SK-N-SH (cell line): ENCODE measurements at regions not wholly inside any gene's neighbourhood (a gene's known extent, or its start where the extent isn't known, plus 50 kb on each side); places are given as distances from the start of the nearest gene placed in this dataset.

Experiments
- CTCF ChIA-PET: fragments of 300-600, 350-600 bp; formaldehyde crosslinking; extraction: SDS; loops from one replicate; lab custom pipeline; 2021; lab: Yijun Ruan, JAX
- POLR2A ChIA-PET: fragments of 350-600 bp; sonication (Branson Sonifier 250); formaldehyde crosslinking; extraction: SDS; loops from one replicate; lab custom pipeline; 2020; ENCODE audit warnings: antibody characterized with exemption, inconsistent platforms; lab: Yijun Ruan, JAX
- DNase-seq: peaks from one replicate; pipeline ENCODE4 v3.0.0; 2012
- H2AFZ ChIP-seq: fragments of 200-600 bp; sonication (generic); 2 replicates; pipeline ENCODE4 v1.8.1; 2016; ENCODE audit warnings: antibody characterized with exemption, mild to moderate bottlenecking, low read depth
- H3F3A ChIP-seq: fragments of 200-600 bp; sonication (generic); replicated peaks from 2 replicates; pipeline ENCODE3; 2016; ENCODE audit warnings: antibody characterized with exemption, mild to moderate bottlenecking; ENCODE audit not compliant: insufficient read depth
- H3K27ac ChIP-seq, 2 experiments: fragments of 200-500 bp in 1 of 2; fragments of 200-600 bp in 1 of 2; sonication (Bioruptor generic) in 1 of 2; sonication (generic), shearing (Covaris generic) in 1 of 2; 2 replicates each; pipeline versions ENCODE4 v1.5.1 to v1.6.1; 2014 to 2016; ENCODE audit warnings: low read depth in 2 of 2, inconsistent platforms in 1 of 2, low read length in 1 of 2, mild to moderate bottlenecking in 1 of 2, mixed read lengths in 1 of 2
- H3K27me3 ChIP-seq: fragments of 200-600 bp; sonication (generic), shearing (Covaris generic); 2 replicates; pipeline ENCODE4 v1.6.1; 2016; ENCODE audit warnings: mixed run types; ENCODE audit not compliant: insufficient read depth
- H3K36me3 ChIP-seq, 2 experiments: fragments of 200-500 bp in 1 of 2; fragments of 200-600 bp in 1 of 2; sonication (Bioruptor generic) in 1 of 2; sonication (generic) in 1 of 2; replicated peaks in 1 of 2; 2 replicates each; pipeline versions ENCODE3 to v1.5.1; 2014 to 2016; ENCODE audit warnings: low read length in 1 of 2, mild to moderate bottlenecking in 1 of 2; ENCODE audit not compliant: insufficient read depth in 2 of 2, control insufficient read depth in 1 of 2
- H3K4me1 ChIP-seq, 2 experiments: fragments of 200-500 bp in 1 of 2; fragments of 200-600 bp in 1 of 2; sonication (Bioruptor generic) in 1 of 2; sonication (generic), shearing (Covaris generic) in 1 of 2; 2 replicates each; pipeline versions ENCODE4 v1.5.1 to v1.6.1; 2014 to 2016; ENCODE audit warnings: low read depth in 1 of 2, low read length in 1 of 2, mixed run types in 1 of 2; ENCODE audit not compliant: insufficient read depth in 2 of 2, control insufficient read depth in 1 of 2
- H3K4me2 ChIP-seq: fragments of 200-600 bp; sonication (generic), shearing (Covaris generic); 2 replicates; pipeline ENCODE4 v1.6.1; 2017; ENCODE audit warnings: mixed run types
- H3K4me3 ChIP-seq, 2 experiments: fragments of 200-500 bp in 1 of 2; fragments of 200-600 bp in 1 of 2; sonication (Bioruptor generic) in 1 of 2; sonication (generic), shearing (Covaris generic) in 1 of 2; 2 replicates each; pipeline versions ENCODE4 v1.5.1 to v1.8.1; 2014 to 2016; ENCODE audit warnings: low read depth in 2 of 2, inconsistent platforms in 1 of 2, low read length in 1 of 2, mild to moderate bottlenecking in 1 of 2, mixed read lengths in 1 of 2, moderate library complexity in 1 of 2
- H3K79me2 ChIP-seq: fragments of 200-600 bp; sonication (generic); 2 replicates; pipeline ENCODE4 v1.8.1; 2017; ENCODE audit warnings: mild to moderate bottlenecking; ENCODE audit not compliant: insufficient read depth
- H3K9ac ChIP-seq: fragments of 200-600 bp; sonication (generic); 2 replicates; pipeline ENCODE4 v1.6.1; 2017; ENCODE audit warnings: mixed run types
- H3K9me2 ChIP-seq: fragments of 200-600 bp; sonication (generic); 2 replicates; pipeline ENCODE4 v1.6.1; 2017; ENCODE audit warnings: mixed run types
- H3K9me3 ChIP-seq: fragments of 200-600 bp; sonication (generic); 2 replicates; pipeline ENCODE4 v1.6.1; 2017; ENCODE audit warnings: mixed run types, mild to moderate bottlenecking, moderate library complexity
- H4K20me1 ChIP-seq: fragments of 200-600 bp; sonication (generic); 2 replicates; pipeline ENCODE4 v1.6.1; 2017; ENCODE audit warnings: mild to moderate bottlenecking, mixed run types; ENCODE audit not compliant: insufficient read depth
- CHD2 ChIP-seq: fragments of 150-350 bp; IDR thresholded peaks from 2 replicates; pipeline ENCODE4 v1.6.1; 2018; ENCODE audit warnings: low read length; ENCODE audit not compliant: partially characterized antibody
- FOSL2 ChIP-seq: IDR thresholded peaks from 2 replicates; pipeline ENCODE4 v1.4.0; 2012; ENCODE audit warnings: low read depth, mild to moderate bottlenecking, moderate library complexity, borderline replicate concordance
- FOXJ3 ChIP-seq: sonication (generic); formaldehyde crosslinking; IDR thresholded peaks from 2 replicates; pipeline ENCODE4 v1.5.1; 2020; ENCODE audit warnings: mild to moderate bottlenecking, missing genetic modification reagents
- FOXM1 ChIP-seq: IDR thresholded peaks from 2 replicates; pipeline ENCODE4 v1.4.0; 2012; ENCODE audit warnings: low read depth, mild to moderate bottlenecking
- NFIC ChIP-seq: IDR thresholded peaks from 2 replicates; pipeline ENCODE4 v1.4.0; 2012; ENCODE audit warnings: borderline replicate concordance
- RXRA ChIP-seq: IDR thresholded peaks from 2 replicates; pipeline ENCODE4 v1.4.0; 2012; ENCODE audit warnings: low read depth, mild to moderate bottlenecking, borderline replicate concordance
- SIN3A ChIP-seq: IDR thresholded peaks from 2 replicates; pipeline ENCODE4 v1.6.1; 2012; ENCODE audit warnings: low read depth, mild to moderate bottlenecking, low read length, moderate library complexity, borderline replicate concordance
- TCF12 ChIP-seq: IDR thresholded peaks from 2 replicates; pipeline ENCODE4 v1.4.0; 2012
- WGBS: methylation state at CpG from one replicate; pipeline ENCODE4 v1.1.6; 2017; ENCODE audit warnings: low lambda C conversion rate; 5-methylcytosine and 5-hydroxymethylcytosine counted together
- TF ChIP-seq, protein P1 (sequence below): IDR thresholded peaks from 2 replicates; pipeline ENCODE4; 2012
- TF ChIP-seq, protein P2 (sequence below): fragments of 150-350 bp; IDR thresholded peaks from 2 replicates; pipeline ENCODE4 v1.6.1; 2016; ENCODE audit warnings: mild to moderate bottlenecking, low read depth, low read length
- TF ChIP-seq, protein P3 (sequence below): fragments of 200-600 bp; sonication (generic); IDR thresholded peaks from 2 replicates; pipeline ENCODE4 v1.6.1; 2017; ENCODE audit warnings: antibody characterized with exemption, mild to moderate bottlenecking, moderate library complexity
- TF ChIP-seq, protein P4 (sequence below): IDR thresholded peaks from 2 replicates; pipeline ENCODE4 v1.4.0; 2012; ENCODE audit warnings: low read depth, borderline replicate concordance
- TF ChIP-seq, protein P5 (sequence below): IDR thresholded peaks from 2 replicates; pipeline ENCODE4 v1.4.0; 2012; ENCODE audit warnings: low read depth, borderline replicate concordance

DNA sequence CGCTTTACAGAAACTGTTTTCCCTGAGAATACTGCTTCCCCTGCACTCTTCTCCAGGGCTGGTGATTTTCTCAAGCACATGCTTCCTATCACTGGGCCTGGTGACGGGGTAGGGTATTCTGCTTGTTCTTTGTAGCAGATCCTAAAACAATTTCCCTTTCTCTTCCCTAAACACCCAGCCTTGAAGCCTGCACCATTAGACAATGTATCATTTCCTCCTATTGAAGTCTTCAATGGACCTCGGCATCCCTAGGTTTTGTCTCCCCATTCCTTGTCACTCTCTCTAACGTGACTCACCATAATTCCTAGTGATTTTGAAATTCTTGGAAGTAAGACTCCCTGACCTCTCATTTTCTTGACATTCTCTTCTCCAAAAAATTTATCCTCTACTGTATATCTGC lies 109.5 kb upstream of the GHITM start:
- Histone ChIP-seq H3K4me3 (no peak overlapping the region), H3K27ac (no peak overlapping the region), H3F3A (no peaks in the 10 kb centered on the region)
- TF ChIP-seq, protein P1, sequence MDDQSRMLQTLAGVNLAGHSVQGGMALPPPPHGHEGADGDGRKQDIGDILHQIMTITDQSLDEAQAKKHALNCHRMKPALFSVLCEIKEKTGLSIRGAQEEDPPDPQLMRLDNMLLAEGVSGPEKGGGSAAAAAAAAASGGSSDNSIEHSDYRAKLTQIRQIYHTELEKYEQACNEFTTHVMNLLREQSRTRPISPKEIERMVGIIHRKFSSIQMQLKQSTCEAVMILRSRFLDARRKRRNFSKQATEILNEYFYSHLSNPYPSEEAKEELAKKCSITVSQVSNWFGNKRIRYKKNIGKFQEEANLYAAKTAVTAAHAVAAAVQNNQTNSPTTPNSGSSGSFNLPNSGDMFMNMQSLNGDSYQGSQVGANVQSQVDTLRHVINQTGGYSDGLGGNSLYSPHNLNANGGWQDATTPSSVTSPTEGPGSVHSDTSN: no peak
- no peak for TF ChIP-seq TCF12
- TF ChIP-seq, protein P2, sequence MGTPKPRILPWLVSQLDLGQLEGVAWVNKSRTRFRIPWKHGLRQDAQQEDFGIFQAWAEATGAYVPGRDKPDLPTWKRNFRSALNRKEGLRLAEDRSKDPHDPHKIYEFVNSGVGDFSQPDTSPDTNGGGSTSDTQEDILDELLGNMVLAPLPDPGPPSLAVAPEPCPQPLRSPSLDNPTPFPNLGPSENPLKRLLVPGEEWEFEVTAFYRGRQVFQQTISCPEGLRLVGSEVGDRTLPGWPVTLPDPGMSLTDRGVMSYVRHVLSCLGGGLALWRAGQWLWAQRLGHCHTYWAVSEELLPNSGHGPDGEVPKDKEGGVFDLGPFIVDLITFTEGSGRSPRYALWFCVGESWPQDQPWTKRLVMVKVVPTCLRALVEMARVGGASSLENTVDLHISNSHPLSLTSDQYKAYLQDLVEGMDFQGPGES: no peak
- TF ChIP-seq FOXJ3 (CRISPR knock-in tag): no peak
- TF ChIP-seq, protein P3, sequence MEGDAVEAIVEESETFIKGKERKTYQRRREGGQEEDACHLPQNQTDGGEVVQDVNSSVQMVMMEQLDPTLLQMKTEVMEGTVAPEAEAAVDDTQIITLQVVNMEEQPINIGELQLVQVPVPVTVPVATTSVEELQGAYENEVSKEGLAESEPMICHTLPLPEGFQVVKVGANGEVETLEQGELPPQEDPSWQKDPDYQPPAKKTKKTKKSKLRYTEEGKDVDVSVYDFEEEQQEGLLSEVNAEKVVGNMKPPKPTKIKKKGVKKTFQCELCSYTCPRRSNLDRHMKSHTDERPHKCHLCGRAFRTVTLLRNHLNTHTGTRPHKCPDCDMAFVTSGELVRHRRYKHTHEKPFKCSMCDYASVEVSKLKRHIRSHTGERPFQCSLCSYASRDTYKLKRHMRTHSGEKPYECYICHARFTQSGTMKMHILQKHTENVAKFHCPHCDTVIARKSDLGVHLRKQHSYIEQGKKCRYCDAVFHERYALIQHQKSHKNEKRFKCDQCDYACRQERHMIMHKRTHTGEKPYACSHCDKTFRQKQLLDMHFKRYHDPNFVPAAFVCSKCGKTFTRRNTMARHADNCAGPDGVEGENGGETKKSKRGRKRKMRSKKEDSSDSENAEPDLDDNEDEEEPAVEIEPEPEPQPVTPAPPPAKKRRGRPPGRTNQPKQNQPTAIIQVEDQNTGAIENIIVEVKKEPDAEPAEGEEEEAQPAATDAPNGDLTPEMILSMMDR: no peak
- no peak for TF ChIP-seq FOSL2
- no peak for TF ChIP-seq NFIC
- TF ChIP-seq SIN3A: no peak
- TF ChIP-seq RXRA: no peak
- TF ChIP-seq, protein P4, sequence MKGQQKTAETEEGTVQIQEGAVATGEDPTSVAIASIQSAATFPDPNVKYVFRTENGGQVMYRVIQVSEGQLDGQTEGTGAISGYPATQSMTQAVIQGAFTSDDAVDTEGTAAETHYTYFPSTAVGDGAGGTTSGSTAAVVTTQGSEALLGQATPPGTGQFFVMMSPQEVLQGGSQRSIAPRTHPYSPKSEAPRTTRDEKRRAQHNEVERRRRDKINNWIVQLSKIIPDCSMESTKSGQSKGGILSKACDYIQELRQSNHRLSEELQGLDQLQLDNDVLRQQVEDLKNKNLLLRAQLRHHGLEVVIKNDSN: no peak
- no peak for TF ChIP-seq FOXM1
- no peak for TF ChIP-seq CHD2
- TF ChIP-seq, protein P5, sequence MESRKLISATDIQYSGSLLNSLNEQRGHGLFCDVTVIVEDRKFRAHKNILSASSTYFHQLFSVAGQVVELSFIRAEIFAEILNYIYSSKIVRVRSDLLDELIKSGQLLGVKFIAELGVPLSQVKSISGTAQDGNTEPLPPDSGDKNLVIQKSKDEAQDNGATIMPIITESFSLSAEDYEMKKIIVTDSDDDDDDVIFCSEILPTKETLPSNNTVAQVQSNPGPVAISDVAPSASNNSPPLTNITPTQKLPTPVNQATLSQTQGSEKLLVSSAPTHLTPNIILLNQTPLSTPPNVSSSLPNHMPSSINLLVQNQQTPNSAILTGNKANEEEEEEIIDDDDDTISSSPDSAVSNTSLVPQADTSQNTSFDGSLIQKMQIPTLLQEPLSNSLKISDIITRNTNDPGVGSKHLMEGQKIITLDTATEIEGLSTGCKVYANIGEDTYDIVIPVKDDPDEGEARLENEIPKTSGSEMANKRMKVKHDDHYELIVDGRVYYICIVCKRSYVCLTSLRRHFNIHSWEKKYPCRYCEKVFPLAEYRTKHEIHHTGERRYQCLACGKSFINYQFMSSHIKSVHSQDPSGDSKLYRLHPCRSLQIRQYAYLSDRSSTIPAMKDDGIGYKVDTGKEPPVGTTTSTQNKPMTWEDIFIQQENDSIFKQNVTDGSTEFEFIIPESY: no peak
- TF ChIP-seq, all 33 proteins: peak for 0
- no peaks in the 10 kb centered on the region for H3K4me1 ChIP-seq
- no peaks in the 10 kb centered on the region for H3K9me3 ChIP-seq
- DNase-seq: no peak
- H2AFZ ChIP-seq: no peak overlapping the region
- WGBS: 14% methylated on average over 4 of the region's 4 CpGs
- no peaks in the 10 kb centered on the region for H3K36me3 ChIP-seq
- H3K4me2 ChIP-seq: no peak overlapping the region
- CTCF ChIA-PET: interaction anchor here (1.1 kb wide), 1 partner anchor 19 kb away, joined by 3 read pairs; no protein-coding TSS in a partner anchor
- H3K27me3 ChIP-seq: no peaks in the 10 kb centered on the region
- no peaks in the 10 kb centered on the region for H3K79me2 ChIP-seq
- no peaks in the 10 kb centered on the region for H3K9me2 ChIP-seq
- H3K9ac ChIP-seq: no peak overlapping the region
- POLR2A ChIA-PET: no interaction called here
- H4K20me1 ChIP-seq: no peaks in the 10 kb centered on the region
